Caco-2 (cell line): ENCODE measurements at regions not wholly inside any gene's neighbourhood (a gene's known extent, or its start where the extent isn't known, plus 50 kb on each side); places are given as distances from the start of the nearest gene placed in this dataset.

Experiments
- BruUV-seq: library from RNA; stranded (reverse); fragments of 400-500 nt; replicated peaks from 2 replicates; lab custom pipeline; 2021; lab: Mats Ljungman, UMichigan
- CTCF ChIA-PET: fragments of 300-600 bp; sonication (Branson Sonifier 250); formaldehyde crosslinking; loops from one replicate; lab custom pipeline; 2022; ENCODE audit warnings: antibody characterized with exemption; lab: Charles Lee
- POLR2A ChIA-PET: fragments of 300-600 bp; sonication (Branson Sonifier 250); formaldehyde crosslinking; loops from one replicate; lab custom pipeline; 2022; ENCODE audit warnings: antibody characterized with exemption; lab: Charles Lee
- DNase-seq, 2 experiments: peaks; one replicate each; pipeline versions ENCODE4 v3.0.0 to v3.0.0-alpha.2; 2020 to 2022
- H3K27me3 ChIP-seq: replicated peaks from 2 replicates; pipeline ENCODE4 v1.6.0; 2011; ENCODE audit warnings: low read length; ENCODE audit not compliant: control insufficient read depth, insufficient read depth
- H3K36me3 ChIP-seq: 2 replicates; pipeline ENCODE4 v1.5.1; 2011; ENCODE audit warnings: low read length; ENCODE audit not compliant: control insufficient read depth, insufficient read depth
- H3K4me1 ChIP-seq: fragments of 250-450 bp; sonication (Bioruptor Pico); 2 replicates; pipeline ENCODE4 v1.5.1; 2020; ENCODE audit warnings: mild to moderate bottlenecking
- H3K4me3 ChIP-seq: 2 replicates; pipeline ENCODE4 v1.5.1; 2011; ENCODE audit warnings: low read depth, mild to moderate bottlenecking, control low read depth, low read length
- H3K9me3 ChIP-seq: fragments of 250-450 bp; sonication (Bioruptor Pico); 2 replicates; pipeline ENCODE4 v1.5.1; 2020; ENCODE audit warnings: mild to moderate bottlenecking, moderate library complexity
- H3K27ac Mint-ChIP-seq: one replicate; pipeline ENCODE4 v1.8.0; 2022; ENCODE audit warnings: mixed read lengths; ENCODE audit not compliant: unreplicated experiment
- H3K27me3 Mint-ChIP-seq: one replicate; pipeline ENCODE4 v1.8.0; 2022; ENCODE audit warnings: mixed read lengths; ENCODE audit not compliant: insufficient read depth, unreplicated experiment
- H3K36me3 Mint-ChIP-seq: one replicate; pipeline ENCODE4 v1.8.0; 2022; ENCODE audit warnings: mild to moderate bottlenecking, mixed read lengths; ENCODE audit not compliant: insufficient read depth, unreplicated experiment
- H3K4me1 Mint-ChIP-seq: one replicate; pipeline ENCODE4 v1.8.0; 2022; ENCODE audit warnings: low read depth, mixed read lengths; ENCODE audit not compliant: unreplicated experiment
- H3K4me3 Mint-ChIP-seq: one replicate; pipeline ENCODE4 v1.8.0; 2022; ENCODE audit warnings: mild to moderate bottlenecking, moderate library complexity, mixed read lengths; ENCODE audit not compliant: unreplicated experiment
- H3K9me3 Mint-ChIP-seq: one replicate; pipeline ENCODE4 v1.8.0; 2022; ENCODE audit warnings: mixed read lengths; ENCODE audit not compliant: unreplicated experiment
- CTCF ChIP-seq, 2 experiments: fragments of 200-600 bp in 1 of 2; IDR thresholded peaks; 1 replicate in 1 of 2; 2 replicates in 1 of 2; pipeline versions ENCODE4 v1.5.1 to v1.8.0; 2011 to 2022; ENCODE audit warnings: antibody characterized with exemption in 1 of 2, control low read depth in 1 of 2, inconsistent platforms in 1 of 2, low read depth in 1 of 2, low read length in 1 of 2, mild to moderate bottlenecking in 1 of 2, moderate library complexity in 1 of 2; ENCODE audit not compliant: insufficient read depth in 1 of 2, severe bottlenecking in 1 of 2, unreplicated experiment in 1 of 2
- intact Hi-C: fragments of 100-400 bp; cut with micrococcal nuclease; formaldehyde crosslinking; loops from one replicate; pipeline ENCODE4 v1.10.0; 2022; ENCODE audit not compliant: unreplicated experiment

- Histone ChIP-seq H3K4me3 (no peak overlapping the region), H3K36me3 (no peaks in the 10 kb centered on the region), H3K4me1 (no peaks in the 10 kb centered on the region), H3K27me3 (no peaks in the 10 kb centered on the region), H3K9me3 (no peaks in the 10 kb centered on the region)
- Mint-ChIP-seq H3K27ac (no peak overlapping the region), H3K4me1 (no peaks in the 10 kb centered on the region), H3K4me3 (no peak overlapping the region), H3K27me3 (no peaks in the 10 kb centered on the region), H3K9me3 (no peaks in the 10 kb centered on the region), H3K36me3 (no peaks in the 10 kb centered on the region)
- intact Hi-C loops, result no loop called here
- no TSS peak for BruUV-seq
- no peak for TF ChIP-seq CTCF (IDR thresholded peaks at IDR 0.05; ENCODE audit: insufficient read depth in 1 of 2, low read depth in 1 of 2, low read length in 1 of 2, severe bottlenecking in 1 of 2, unreplicated experiment in 1 of 2)
- ChIA-PET POLR2A (no interaction called here), CTCF (no interaction called here)
- no peak for DNase-seq
Measured at GRCh38 chr4:138724530-138724929, 291.1 kb upstream of the NOCT start.

- Mint-ChIP-seq H3K9me3 (no peaks in the 10 kb centered on the region), H3K27ac (no peak overlapping the region), H3K36me3 (no peaks in the 10 kb centered on the region), H3K27me3 (no peaks in the 10 kb centered on the region), H3K4me1 (no peaks in the 10 kb centered on the region), H3K4me3 (no peak overlapping the region)
- no TSS peak for BruUV-seq
- no peak for TF ChIP-seq CTCF (IDR thresholded peaks at IDR 0.05; ENCODE audit: insufficient read depth in 1 of 2, low read depth in 1 of 2, low read length in 1 of 2, severe bottlenecking in 1 of 2, unreplicated experiment in 1 of 2)
- Histone ChIP-seq H3K27me3 (no peaks in the 10 kb centered on the region), H3K4me3 (no peak overlapping the region), H3K9me3 (no peaks in the 10 kb centered on the region), H3K4me1 (peaks cover 12% of the 10 kb centered on the region; the same call in 1 of the 2 replicates), H3K36me3 (no peaks in the 10 kb centered on the region)
- intact Hi-C loops, result no loop called here
- ChIA-PET CTCF (no interaction called here), POLR2A (no interaction called here)
- DNase-seq, result no peak
Measured at GRCh38 chr4:138716559-138717335, 298.8 kb upstream of the NOCT start.

- Mint-ChIP-seq H3K27me3 (no peaks in the 10 kb centered on the region), H3K4me1 (no peaks in the 10 kb centered on the region), H3K4me3 (no peak overlapping the region), H3K27ac (no peak overlapping the region), H3K36me3 (no peaks in the 10 kb centered on the region), H3K9me3 (no peaks in the 10 kb centered on the region)
- no peak for TF ChIP-seq CTCF (IDR thresholded peaks at IDR 0.05; ENCODE audit: insufficient read depth in 1 of 2, low read depth in 1 of 2, low read length in 1 of 2, severe bottlenecking in 1 of 2, unreplicated experiment in 1 of 2)
- intact Hi-C loops, result no loop called here
- Histone ChIP-seq H3K4me1 (no peaks in the 10 kb centered on the region), H3K4me3 (no peak overlapping the region), H3K27me3 (no peaks in the 10 kb centered on the region), H3K9me3 (no peaks in the 10 kb centered on the region), H3K36me3 (no peaks in the 10 kb centered on the region)
- no TSS peak for BruUV-seq
- ChIA-PET POLR2A (no interaction called here), CTCF (no interaction called here)
- no peak for DNase-seq
Measured at GRCh38 chr4:138710297-138710696, 305.3 kb upstream of the NOCT start.
